SK-N-MC (cell line): ENCODE measurements at regions not wholly inside any gene's neighbourhood (a gene's known extent, or its start where the extent isn't known, plus 50 kb on each side); places are given as distances from the start of the nearest gene placed in this dataset.

Experiments
- EZH2 ChIP-seq: fragments of 200-600 bp; sonication (generic); IDR thresholded peaks from one replicate; pipeline ENCODE4 v1.6.1; 2017; ENCODE audit warnings: antibody characterized with exemption
- POLR2AphosphoS5 ChIP-seq: IDR thresholded peaks from 2 replicates; pipeline ENCODE4 v1.6.1; 2012; ENCODE audit warnings: mild to moderate bottlenecking, low read depth, low read length, borderline replicate concordance

- TF ChIP-seq EZH2, result no peak
- TF ChIP-seq POLR2AphosphoS5, result no peak
Observed at GRCh38 chr15:47639042-47639441, 78.3 kb upstream of the SEMA6D start.
